Hepatocyte (in vitro differentiated cells): ENCODE measurements at regions not wholly inside any gene's neighbourhood (a gene's known extent, or its start where the extent isn't known, plus 50 kb on each side); places are given as distances from the start of the nearest gene placed in this dataset.
"Not testable (repeated sequence)": the region's sequence is repeated elsewhere in the genome, so short reads cannot be mapped to it uniquely, and the experiment has no call there.

Experiments used
- EZH2phosphoT487 ChIP-seq: fragments of 200-600 bp; sonication (generic); IDR thresholded peaks from one replicate; pipeline ENCODE4 v1.6.1; 2018; ENCODE audit warnings: antibody characterized with exemption, mild to moderate bottlenecking, low read depth, moderate library complexity; ENCODE audit not compliant: unreplicated experiment, severe bottlenecking
- TF ChIP-seq, protein P1 (sequence below): fragments of 200-600 bp; sonication (generic); IDR thresholded peaks from 2 replicates; pipeline ENCODE4 v1.5.1; 2016; ENCODE audit warnings: antibody characterized with exemption, mild to moderate bottlenecking; ENCODE audit not compliant: poor library complexity

DNA sequence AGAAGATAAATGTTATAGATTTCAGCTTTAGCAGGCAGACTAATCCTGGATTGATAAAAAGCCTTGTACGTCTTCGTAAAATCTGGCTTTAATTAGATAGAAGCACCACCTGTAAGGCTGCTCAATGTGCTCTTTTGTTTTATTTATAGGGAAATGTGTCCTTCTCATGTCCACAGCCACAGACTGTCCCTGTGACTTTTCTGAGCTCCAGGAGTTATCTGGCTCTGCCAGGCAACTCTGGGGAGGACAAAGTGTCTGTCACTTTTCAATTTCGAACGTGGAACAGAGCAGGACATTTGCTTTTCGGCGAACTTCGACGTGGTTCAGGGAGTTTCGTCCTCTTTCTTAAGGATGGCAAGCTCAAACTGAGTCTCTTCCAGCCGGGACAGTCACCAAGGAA is 257.4 kb downstream of the SPATA31A7 start:
- TF ChIP-seq, protein P1, sequence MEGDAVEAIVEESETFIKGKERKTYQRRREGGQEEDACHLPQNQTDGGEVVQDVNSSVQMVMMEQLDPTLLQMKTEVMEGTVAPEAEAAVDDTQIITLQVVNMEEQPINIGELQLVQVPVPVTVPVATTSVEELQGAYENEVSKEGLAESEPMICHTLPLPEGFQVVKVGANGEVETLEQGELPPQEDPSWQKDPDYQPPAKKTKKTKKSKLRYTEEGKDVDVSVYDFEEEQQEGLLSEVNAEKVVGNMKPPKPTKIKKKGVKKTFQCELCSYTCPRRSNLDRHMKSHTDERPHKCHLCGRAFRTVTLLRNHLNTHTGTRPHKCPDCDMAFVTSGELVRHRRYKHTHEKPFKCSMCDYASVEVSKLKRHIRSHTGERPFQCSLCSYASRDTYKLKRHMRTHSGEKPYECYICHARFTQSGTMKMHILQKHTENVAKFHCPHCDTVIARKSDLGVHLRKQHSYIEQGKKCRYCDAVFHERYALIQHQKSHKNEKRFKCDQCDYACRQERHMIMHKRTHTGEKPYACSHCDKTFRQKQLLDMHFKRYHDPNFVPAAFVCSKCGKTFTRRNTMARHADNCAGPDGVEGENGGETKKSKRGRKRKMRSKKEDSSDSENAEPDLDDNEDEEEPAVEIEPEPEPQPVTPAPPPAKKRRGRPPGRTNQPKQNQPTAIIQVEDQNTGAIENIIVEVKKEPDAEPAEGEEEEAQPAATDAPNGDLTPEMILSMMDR, result not testable (repeated sequence)
- TF ChIP-seq EZH2phosphoT487, result not testable (repeated sequence)
